ENCODE measurements at regions not wholly inside any gene's neighbourhood (a gene's known extent, or its start where the extent isn't known, plus 50 kb on each side); places are given as distances from the start of the nearest gene placed in this dataset.

DNA sequence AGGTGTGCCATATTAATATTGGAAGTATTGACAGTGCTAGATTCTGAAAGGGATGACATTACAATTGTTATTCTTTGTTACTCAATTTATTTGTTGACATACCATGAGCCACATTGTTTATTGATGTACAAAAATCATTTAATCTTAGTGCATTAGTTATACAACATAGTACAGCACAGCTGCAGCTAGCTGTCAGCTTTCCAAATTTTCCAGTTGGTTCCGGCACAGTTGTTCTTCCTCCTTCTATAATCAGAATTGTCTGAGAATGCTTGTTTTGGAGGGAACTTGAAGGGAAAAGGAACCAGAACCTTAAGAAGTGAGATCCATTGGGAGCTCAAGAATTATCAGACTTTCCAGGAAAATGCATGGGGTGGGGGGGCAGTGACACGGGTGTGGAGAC lies 281.4 kb downstream of the ZIC3 start:
- Histone ChIP-seq H3K4me2 (ENCODE audit: low read length) (no peak overlapping the region), H3K27ac (ENCODE audit: low read depth, low read length) (no peak overlapping the region), H2BK120ac (ENCODE audit: low read depth, low read length) (no peak overlapping the region), H3K9ac (ENCODE audit: low read length) (no peak overlapping the region), H4K5ac (ENCODE audit: low read length) (no peak overlapping the region), H3K4me1 (ENCODE audit: control insufficient read depth, low read depth, low read length) (no peaks in the 10 kb centered on the region), H3K4ac (ENCODE audit: low read depth, low read length) (no peak overlapping the region), H3K79me1 (ENCODE audit: low read length) (no peaks in the 10 kb centered on the region), H3K23ac (ENCODE audit: low read length) (no peak overlapping the region), H3K27me3 (ENCODE audit: insufficient read depth, low read length, poor library complexity) (no peaks in the 10 kb centered on the region), H2BK5ac (ENCODE audit: low read length) (no peak overlapping the region), H4K8ac (ENCODE audit: low read depth, low read length) (no peak overlapping the region), H2BK15ac (replicated peaks; ENCODE audit: low read depth) (no peak overlapping the region), H3K79me2 (ENCODE audit: control insufficient read depth, insufficient read depth, low read length) (no peaks in the 10 kb centered on the region), H3K18ac (ENCODE audit: low read length) (no peak overlapping the region), H3K56ac (ENCODE audit: low read length) (no peak overlapping the region), H3K4me3 (ENCODE audit: low read length) (no peak overlapping the region), H3K36me3 (ENCODE audit: control insufficient read depth, insufficient read depth, low read length) (no peaks in the 10 kb centered on the region), H2AK5ac (ENCODE audit: low read length) (no peak overlapping the region)
- no CpG with 5 or more reads among the region's 2 CpGs for WGBS (ENCODE audit: extremely low coverage, insufficient coverage, low lambda C conversion rate)
- DNase-seq = no peak

DNA sequence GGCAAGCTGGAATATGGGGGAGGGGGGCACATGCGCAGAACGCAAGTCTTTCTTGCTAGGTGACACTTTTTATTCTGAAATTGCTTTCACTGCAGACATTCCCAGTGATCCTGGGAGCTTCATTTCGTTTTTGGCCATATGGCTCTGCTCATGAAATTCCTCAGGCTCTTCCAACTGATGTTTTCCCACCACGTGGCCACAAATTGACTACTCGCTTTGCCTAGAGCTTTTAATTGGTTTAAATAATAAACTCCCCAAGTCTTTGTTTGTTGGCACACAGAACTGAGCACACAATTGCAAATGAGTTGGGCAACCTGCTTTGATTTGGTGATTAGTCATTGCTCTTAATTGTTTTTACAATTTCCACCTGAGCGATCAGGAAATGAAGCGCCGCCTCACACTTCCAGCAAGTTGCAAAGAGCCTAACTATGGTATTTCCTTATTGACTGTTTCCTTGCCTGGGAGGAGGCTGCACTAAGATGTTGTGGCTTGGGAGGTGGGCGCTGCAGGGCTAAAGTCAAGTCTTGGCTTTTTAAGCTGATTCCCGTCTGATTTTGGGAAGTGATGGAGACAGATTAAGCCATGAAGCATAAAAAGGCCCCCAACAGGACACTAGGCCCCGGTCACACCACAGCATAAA lies 282.5 kb downstream of the ZIC3 start:
- Histone ChIP-seq H4K8ac (ENCODE audit: low read depth, low read length) (no peak overlapping the region), H3K4me3 (ENCODE audit: low read length) (no peak overlapping the region), H3K4me1 (ENCODE audit: control insufficient read depth, low read depth, low read length) (no peaks in the 10 kb centered on the region), H2AK5ac (ENCODE audit: low read length) (no peak overlapping the region), H3K4ac (ENCODE audit: low read depth, low read length) (no peak overlapping the region), H3K23ac (ENCODE audit: low read length) (no peak overlapping the region), H3K56ac (ENCODE audit: low read length) (peak overlapping the region; percentile 25), H2BK5ac (ENCODE audit: low read length) (no peak overlapping the region), H3K27ac (ENCODE audit: low read depth, low read length) (no peak overlapping the region), H3K27me3 (ENCODE audit: insufficient read depth, low read length, poor library complexity) (no peaks in the 10 kb centered on the region), H2BK15ac (replicated peaks; ENCODE audit: low read depth) (no peak overlapping the region), H3K79me2 (ENCODE audit: control insufficient read depth, insufficient read depth, low read length) (no peaks in the 10 kb centered on the region), H4K5ac (ENCODE audit: low read length) (no peak overlapping the region), H3K4me2 (ENCODE audit: low read length) (no peak overlapping the region), H3K79me1 (ENCODE audit: low read length) (no peaks in the 10 kb centered on the region), H2BK120ac (ENCODE audit: low read depth, low read length) (no peak overlapping the region), H3K18ac (ENCODE audit: low read length) (peak overlapping the region; percentile 60), H3K9ac (ENCODE audit: low read length) (no peak overlapping the region), H3K36me3 (ENCODE audit: control insufficient read depth, insufficient read depth, low read length) (no peaks in the 10 kb centered on the region)
- peak; percentile 22 for DNase-seq
- WGBS (ENCODE audit: extremely low coverage, insufficient coverage, low lambda C conversion rate) = no CpG with 5 or more reads among the region's 11 CpGs

DNA sequence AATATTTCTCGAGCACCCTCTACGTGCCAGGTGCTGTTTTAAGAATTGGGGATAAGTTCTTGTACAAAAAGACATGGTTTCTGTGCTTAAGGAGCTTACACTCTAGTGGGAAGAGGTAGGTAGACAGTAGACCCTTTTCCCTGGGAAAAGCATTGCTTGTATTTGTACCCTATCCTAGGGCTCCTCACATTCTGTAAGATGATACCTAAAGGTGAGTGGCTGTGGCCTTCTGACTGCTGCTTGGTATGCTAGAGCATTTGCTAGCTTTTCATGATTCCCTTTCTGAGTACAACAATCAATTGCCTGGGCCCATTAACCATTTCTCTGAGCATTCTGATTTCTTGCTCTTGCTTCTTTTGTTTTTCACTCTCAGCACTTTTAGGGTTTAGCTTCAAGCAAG lies 286.6 kb downstream of the ZIC3 start:
- no peak overlapping the region for H3K56ac ChIP-seq (ENCODE audit: low read length)
- no peak overlapping the region for H3K4ac ChIP-seq (ENCODE audit: low read depth, low read length)
- H3K9ac ChIP-seq (ENCODE audit: low read length) = no peak overlapping the region
- no peak overlapping the region for H4K5ac ChIP-seq (ENCODE audit: low read length)
- H3K23ac ChIP-seq (ENCODE audit: low read length) = no peak overlapping the region
- H3K4me3 ChIP-seq (ENCODE audit: low read length) = no peak overlapping the region
- no peak overlapping the region for H3K4me2 ChIP-seq (ENCODE audit: low read length)
- H3K27ac ChIP-seq (ENCODE audit: low read depth, low read length) = no peak overlapping the region
- H3K36me3 ChIP-seq (ENCODE audit: control insufficient read depth, insufficient read depth, low read length) = no peaks in the 10 kb centered on the region
- DNase-seq = no peak
- H2AK5ac ChIP-seq (ENCODE audit: low read length) = no peak overlapping the region
- no peak overlapping the region for H2BK120ac ChIP-seq (ENCODE audit: low read depth, low read length)
- no CpG with 5 or more reads among the region's 2 CpGs for WGBS (ENCODE audit: extremely low coverage, insufficient coverage, low lambda C conversion rate)
- no peaks in the 10 kb centered on the region for H3K4me1 ChIP-seq (ENCODE audit: control insufficient read depth, low read depth, low read length)
- H3K79me2 ChIP-seq (ENCODE audit: control insufficient read depth, insufficient read depth, low read length) = no peaks in the 10 kb centered on the region
- H3K79me1 ChIP-seq (ENCODE audit: low read length) = no peaks in the 10 kb centered on the region
- no peak overlapping the region for H3K18ac ChIP-seq (ENCODE audit: low read length)
- H2BK5ac ChIP-seq (ENCODE audit: low read length) = no peak overlapping the region
- no peak overlapping the region for H4K8ac ChIP-seq (ENCODE audit: low read depth, low read length)
- H2BK15ac ChIP-seq (replicated peaks; ENCODE audit: low read depth) = no peak overlapping the region
- H3K27me3 ChIP-seq (ENCODE audit: insufficient read depth, low read length, poor library complexity) = no peaks in the 10 kb centered on the region

DNA sequence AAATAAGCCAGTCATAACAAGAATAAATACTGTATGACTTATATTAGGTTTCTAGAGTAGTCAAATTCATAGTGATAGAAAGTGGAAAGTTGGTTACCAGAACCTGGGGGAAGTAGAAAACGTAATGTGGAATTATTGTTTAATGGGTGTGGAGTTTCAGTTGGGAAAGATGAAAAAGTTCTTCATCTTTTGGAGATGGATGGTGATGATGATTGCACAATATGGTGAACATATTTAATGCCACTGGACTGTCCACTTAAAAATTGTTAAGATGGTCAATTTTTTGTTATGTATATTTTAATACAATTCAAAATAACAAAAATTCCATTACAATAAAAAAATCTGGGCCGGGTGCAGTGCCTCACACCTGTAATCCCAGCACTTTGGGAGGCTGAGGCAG lies 289.6 kb downstream of the ZIC3 start:
- Histone ChIP-seq H3K56ac (ENCODE audit: low read length) (no peak overlapping the region), H3K18ac (ENCODE audit: low read length) (no peak overlapping the region), H2BK120ac (ENCODE audit: low read depth, low read length) (no peak overlapping the region), H3K79me2 (ENCODE audit: control insufficient read depth, insufficient read depth, low read length) (no peaks in the 10 kb centered on the region), H4K8ac (ENCODE audit: low read depth, low read length) (no peak overlapping the region), H2BK15ac (replicated peaks; ENCODE audit: low read depth) (no peak overlapping the region), H4K5ac (ENCODE audit: low read length) (no peak overlapping the region), H3K4me3 (ENCODE audit: low read length) (no peak overlapping the region), H3K23ac (ENCODE audit: low read length) (no peak overlapping the region), H3K4me2 (ENCODE audit: low read length) (no peak overlapping the region), H3K79me1 (ENCODE audit: low read length) (no peaks in the 10 kb centered on the region), H3K27ac (ENCODE audit: low read depth, low read length) (no peak overlapping the region), H3K4ac (ENCODE audit: low read depth, low read length) (no peak overlapping the region), H3K4me1 (ENCODE audit: control insufficient read depth, low read depth, low read length) (no peaks in the 10 kb centered on the region), H2AK5ac (ENCODE audit: low read length) (no peak overlapping the region), H3K9ac (ENCODE audit: low read length) (no peak overlapping the region), H3K27me3 (ENCODE audit: insufficient read depth, low read length, poor library complexity) (no peaks in the 10 kb centered on the region), H3K36me3 (ENCODE audit: control insufficient read depth, insufficient read depth, low read length) (no peaks in the 10 kb centered on the region), H2BK5ac (ENCODE audit: low read length) (no peak overlapping the region)
- 100% methylated on average over 1 of the region's 2 CpGs for WGBS (ENCODE audit: extremely low coverage, insufficient coverage, low lambda C conversion rate)
- DNase-seq = no peak

DNA sequence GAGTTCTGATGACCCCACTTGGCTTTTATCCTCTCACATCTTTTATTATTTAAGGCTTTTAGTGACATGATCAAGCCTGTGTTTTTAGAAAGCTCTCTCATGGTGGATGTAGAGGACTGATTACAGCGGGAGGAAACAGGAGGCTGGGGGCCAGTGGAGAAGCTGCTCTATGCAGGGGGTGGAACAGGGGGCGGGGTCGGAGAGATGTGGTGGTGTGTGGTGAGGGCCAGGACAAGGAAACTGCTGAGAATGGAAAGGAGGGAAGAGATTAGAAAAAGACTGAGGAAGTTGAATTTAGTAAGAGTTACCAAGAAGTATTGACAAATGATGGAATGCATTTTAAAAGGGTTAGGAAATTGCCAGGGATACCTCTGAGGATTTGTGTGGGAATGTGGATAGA lies 292.2 kb downstream of the ZIC3 start:
- Histone ChIP-seq H3K18ac (ENCODE audit: low read length) (no peak overlapping the region), H3K9ac (ENCODE audit: low read length) (no peak overlapping the region), H3K23ac (ENCODE audit: low read length) (no peak overlapping the region), H3K4me3 (ENCODE audit: low read length) (no peak overlapping the region), H3K56ac (ENCODE audit: low read length) (no peak overlapping the region), H2BK5ac (ENCODE audit: low read length) (no peak overlapping the region), H4K5ac (ENCODE audit: low read length) (no peak overlapping the region), H2AK5ac (ENCODE audit: low read length) (no peak overlapping the region), H2BK15ac (replicated peaks; ENCODE audit: low read depth) (no peak overlapping the region), H3K79me2 (ENCODE audit: control insufficient read depth, insufficient read depth, low read length) (no peaks in the 10 kb centered on the region), H2BK120ac (ENCODE audit: low read depth, low read length) (no peak overlapping the region), H3K36me3 (ENCODE audit: control insufficient read depth, insufficient read depth, low read length) (no peaks in the 10 kb centered on the region), H3K27ac (ENCODE audit: low read depth, low read length) (no peak overlapping the region), H3K27me3 (ENCODE audit: insufficient read depth, low read length, poor library complexity) (no peaks in the 10 kb centered on the region), H3K4me1 (ENCODE audit: control insufficient read depth, low read depth, low read length) (no peaks in the 10 kb centered on the region), H3K4me2 (ENCODE audit: low read length) (no peak overlapping the region), H3K79me1 (ENCODE audit: low read length) (no peaks in the 10 kb centered on the region), H4K8ac (ENCODE audit: low read depth, low read length) (no peak overlapping the region), H3K4ac (ENCODE audit: low read depth, low read length) (no peak overlapping the region)
- WGBS (ENCODE audit: extremely low coverage, insufficient coverage, low lambda C conversion rate) = no CpG with 5 or more reads among the region's 3 CpGs
- DNase-seq = peak; percentile 19

DNA sequence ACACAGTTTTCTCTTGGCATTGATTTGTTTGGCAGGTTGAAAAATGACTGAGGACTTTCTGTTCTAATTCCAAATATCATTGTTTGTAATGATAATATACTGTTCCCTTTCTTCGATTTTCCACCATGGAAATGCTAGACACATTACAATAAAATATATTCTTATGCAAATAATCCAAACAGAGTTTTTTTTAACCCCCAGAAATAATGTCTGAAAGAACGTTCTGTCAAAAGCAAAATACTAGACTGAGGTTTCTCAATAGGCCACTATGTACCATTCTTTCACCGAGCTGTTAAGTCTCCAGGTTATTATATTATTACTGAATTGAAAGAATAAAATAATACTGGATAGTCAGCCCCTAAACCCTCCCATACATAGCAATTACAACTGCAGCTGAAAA lies 312.5 kb downstream of the ZIC3 start:
- DNase-seq = no peak
- H3K4me2 ChIP-seq (ENCODE audit: low read length) = no peak overlapping the region
- no peak overlapping the region for H3K18ac ChIP-seq (ENCODE audit: low read length)
- no peak overlapping the region for H3K27ac ChIP-seq (ENCODE audit: low read depth, low read length)
- no peak overlapping the region for H3K9ac ChIP-seq (ENCODE audit: low read length)
- no peak overlapping the region for H4K5ac ChIP-seq (ENCODE audit: low read length)
- H3K4me1 ChIP-seq (ENCODE audit: control insufficient read depth, low read depth, low read length) = no peaks in the 10 kb centered on the region
- H3K79me2 ChIP-seq (ENCODE audit: control insufficient read depth, insufficient read depth, low read length) = no peaks in the 10 kb centered on the region
- H4K8ac ChIP-seq (ENCODE audit: low read depth, low read length) = no peak overlapping the region
- H3K79me1 ChIP-seq (ENCODE audit: low read length) = no peaks in the 10 kb centered on the region
- no peak overlapping the region for H2BK120ac ChIP-seq (ENCODE audit: low read depth, low read length)
- H3K56ac ChIP-seq (ENCODE audit: low read length) = no peak overlapping the region
- WGBS (ENCODE audit: extremely low coverage, insufficient coverage, low lambda C conversion rate) = no CpG with 5 or more reads among the region's 3 CpGs
- H2BK5ac ChIP-seq (ENCODE audit: low read length) = no peak overlapping the region
- H3K4ac ChIP-seq (ENCODE audit: low read depth, low read length) = no peak overlapping the region
- no peaks in the 10 kb centered on the region for H3K27me3 ChIP-seq (ENCODE audit: insufficient read depth, low read length, poor library complexity)
- no peak overlapping the region for H2AK5ac ChIP-seq (ENCODE audit: low read length)
- H2BK15ac ChIP-seq (replicated peaks; ENCODE audit: low read depth) = no peak overlapping the region
- no peak overlapping the region for H3K4me3 ChIP-seq (ENCODE audit: low read length)
- no peaks in the 10 kb centered on the region for H3K36me3 ChIP-seq (ENCODE audit: control insufficient read depth, insufficient read depth, low read length)
- no peak overlapping the region for H3K23ac ChIP-seq (ENCODE audit: low read length)

Measured in mesendoderm (in vitro differentiated cells).